ENCODE measurements at regions not wholly inside any gene's neighbourhood (a gene's known extent, or its start where the extent isn't known, plus 50 kb on each side); places are given as distances from the start of the nearest gene placed in this dataset.

DNA sequence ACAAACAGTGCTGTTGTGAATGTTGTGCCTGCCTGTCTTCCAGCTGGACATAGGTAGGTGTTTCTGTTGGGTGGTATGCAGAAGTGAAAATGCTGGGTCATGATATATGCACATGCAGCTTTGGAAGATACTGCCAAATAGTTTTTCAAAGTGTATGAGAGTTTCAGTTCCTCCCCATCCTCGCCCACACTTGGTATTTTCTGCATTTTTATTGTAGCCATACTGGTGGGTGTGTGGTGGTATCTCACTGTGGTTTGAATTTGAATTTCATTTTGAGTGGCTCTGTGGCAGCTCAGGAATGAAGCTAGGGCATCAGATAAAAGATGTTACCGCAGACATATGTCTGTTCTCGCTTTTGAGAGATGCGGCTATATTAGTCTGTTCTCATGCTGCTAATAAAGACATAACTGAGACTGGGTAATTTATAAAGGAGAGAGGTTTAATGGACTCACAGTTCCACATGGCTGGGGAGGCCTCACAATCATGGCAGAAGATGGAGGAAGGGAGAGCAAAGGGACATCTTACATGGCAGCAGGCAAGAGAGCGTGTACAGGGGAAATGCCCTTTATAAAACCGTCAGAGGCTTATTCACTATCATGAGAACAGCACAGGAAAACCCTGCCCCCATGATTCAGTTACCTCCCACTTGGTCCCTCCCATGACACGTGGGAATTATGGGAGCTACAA, 183.1 kb downstream of the CAND1 start (continued):
- TF ChIP-seq, protein P1, sequence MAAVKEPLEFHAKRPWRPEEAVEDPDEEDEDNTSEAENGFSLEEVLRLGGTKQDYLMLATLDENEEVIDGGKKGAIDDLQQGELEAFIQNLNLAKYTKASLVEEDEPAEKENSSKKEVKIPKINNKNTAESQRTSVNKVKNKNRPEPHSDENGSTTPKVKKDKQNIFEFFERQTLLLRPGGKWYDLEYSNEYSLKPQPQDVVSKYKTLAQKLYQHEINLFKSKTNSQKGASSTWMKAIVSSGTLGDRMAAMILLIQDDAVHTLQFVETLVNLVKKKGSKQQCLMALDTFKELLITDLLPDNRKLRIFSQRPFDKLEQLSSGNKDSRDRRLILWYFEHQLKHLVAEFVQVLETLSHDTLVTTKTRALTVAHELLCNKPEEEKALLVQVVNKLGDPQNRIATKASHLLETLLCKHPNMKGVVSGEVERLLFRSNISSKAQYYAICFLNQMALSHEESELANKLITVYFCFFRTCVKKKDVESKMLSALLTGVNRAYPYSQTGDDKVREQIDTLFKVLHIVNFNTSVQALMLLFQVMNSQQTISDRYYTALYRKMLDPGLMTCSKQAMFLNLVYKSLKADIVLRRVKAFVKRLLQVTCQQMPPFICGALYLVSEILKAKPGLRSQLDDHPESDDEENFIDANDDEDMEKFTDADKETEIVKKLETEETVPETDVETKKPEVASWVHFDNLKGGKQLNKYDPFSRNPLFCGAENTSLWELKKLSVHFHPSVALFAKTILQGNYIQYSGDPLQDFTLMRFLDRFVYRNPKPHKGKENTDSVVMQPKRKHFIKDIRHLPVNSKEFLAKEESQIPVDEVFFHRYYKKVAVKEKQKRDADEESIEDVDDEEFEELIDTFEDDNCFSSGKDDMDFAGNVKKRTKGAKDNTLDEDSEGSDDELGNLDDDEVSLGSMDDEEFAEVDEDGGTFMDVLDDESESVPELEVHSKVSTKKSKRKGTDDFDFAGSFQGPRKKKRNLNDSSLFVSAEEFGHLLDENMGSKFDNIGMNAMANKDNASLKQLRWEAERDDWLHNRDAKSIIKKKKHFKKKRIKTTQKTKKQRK (IDR thresholded peaks at IDR 0.05; ENCODE audit: low read depth, low read length) = no peak
- TF ChIP-seq, protein P2, sequence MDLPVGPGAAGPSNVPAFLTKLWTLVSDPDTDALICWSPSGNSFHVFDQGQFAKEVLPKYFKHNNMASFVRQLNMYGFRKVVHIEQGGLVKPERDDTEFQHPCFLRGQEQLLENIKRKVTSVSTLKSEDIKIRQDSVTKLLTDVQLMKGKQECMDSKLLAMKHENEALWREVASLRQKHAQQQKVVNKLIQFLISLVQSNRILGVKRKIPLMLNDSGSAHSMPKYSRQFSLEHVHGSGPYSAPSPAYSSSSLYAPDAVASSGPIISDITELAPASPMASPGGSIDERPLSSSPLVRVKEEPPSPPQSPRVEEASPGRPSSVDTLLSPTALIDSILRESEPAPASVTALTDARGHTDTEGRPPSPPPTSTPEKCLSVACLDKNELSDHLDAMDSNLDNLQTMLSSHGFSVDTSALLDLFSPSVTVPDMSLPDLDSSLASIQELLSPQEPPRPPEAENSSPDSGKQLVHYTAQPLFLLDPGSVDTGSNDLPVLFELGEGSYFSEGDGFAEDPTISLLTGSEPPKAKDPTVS (IDR thresholded peaks at IDR 0.05; ENCODE audit: low read depth, low read length) = no peak
- TF ChIP-seq SIN3A (IDR thresholded peaks at IDR 0.05; ENCODE audit: low read depth, low read length) (no peak), CBFB (IDR thresholded peaks at IDR 0.05; ENCODE audit: low read depth) (peak; percentile 98), RAD51 (IDR thresholded peaks at IDR 0.05) (peak; percentile 12; the same call in 1 of the 2 replicates), SP1 (IDR thresholded peaks at IDR 0.05; ENCODE audit: low read depth, low read length) (no peak), MEF2B (IDR thresholded peaks at IDR 0.05; ENCODE audit: partially characterized antibody, poor library complexity, severe bottlenecking) (peak; percentile 84), ASH2L (IDR thresholded peaks at IDR 0.05; ENCODE audit: borderline replicate concordance, low read depth) (no peak), POLR2A (IDR thresholded peaks at IDR 0.05; ENCODE audit: low read depth, low read length) (no peak), CREB1 (IDR thresholded peaks at IDR 0.05; ENCODE audit: low read depth) (peak; percentile 64), ZNF384 (IDR thresholded peaks at IDR 0.05; ENCODE audit: borderline replicate concordance, low read depth, low read length) (no peak), SREBF2 (IDR thresholded peaks at IDR 0.05; ENCODE audit: low read length) (no peak), IKZF2 (IDR thresholded peaks at IDR 0.05) (peak; percentile 90 to 91), FOS (IDR thresholded peaks at IDR 0.05; ENCODE audit: borderline replicate concordance, extremely low read depth, insufficient read length) (no peak), SUZ12 (IDR thresholded peaks at IDR 0.05; ENCODE audit: unreplicated experiment) (no peak), TARDBP (IDR thresholded peaks at IDR 0.05; ENCODE audit: borderline replicate concordance) (0 out of 2 replicates have a peak, but pooled peaks have one; percentile 30)
- TF ChIP-seq, protein P3, sequence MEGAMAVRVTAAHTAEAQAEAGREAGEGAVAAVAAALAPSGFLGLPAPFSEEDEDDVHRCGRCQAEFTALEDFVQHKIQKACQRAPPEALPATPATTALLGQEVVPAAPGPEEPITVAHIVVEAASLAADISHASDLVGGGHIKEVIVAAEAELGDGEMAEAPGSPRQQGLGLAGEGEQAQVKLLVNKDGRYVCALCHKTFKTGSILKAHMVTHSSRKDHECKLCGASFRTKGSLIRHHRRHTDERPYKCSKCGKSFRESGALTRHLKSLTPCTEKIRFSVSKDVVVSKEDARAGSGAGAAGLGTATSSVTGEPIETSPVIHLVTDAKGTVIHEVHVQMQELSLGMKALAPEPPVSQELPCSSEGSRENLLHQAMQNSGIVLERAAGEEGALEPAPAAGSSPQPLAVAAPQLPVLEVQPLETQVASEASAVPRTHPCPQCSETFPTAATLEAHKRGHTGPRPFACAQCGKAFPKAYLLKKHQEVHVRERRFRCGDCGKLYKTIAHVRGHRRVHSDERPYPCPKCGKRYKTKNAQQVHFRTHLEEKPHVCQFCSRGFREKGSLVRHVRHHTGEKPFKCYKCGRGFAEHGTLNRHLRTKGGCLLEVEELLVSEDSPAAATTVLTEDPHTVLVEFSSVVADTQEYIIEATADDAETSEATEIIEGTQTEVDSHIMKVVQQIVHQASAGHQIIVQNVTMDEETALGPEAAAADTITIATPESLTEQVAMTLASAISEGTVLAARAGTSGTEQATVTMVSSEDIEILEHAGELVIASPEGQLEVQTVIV (IDR thresholded peaks at IDR 0.05; ENCODE audit: borderline replicate concordance, partially characterized antibody) = no peak
- TF ChIP-seq, protein P4, sequence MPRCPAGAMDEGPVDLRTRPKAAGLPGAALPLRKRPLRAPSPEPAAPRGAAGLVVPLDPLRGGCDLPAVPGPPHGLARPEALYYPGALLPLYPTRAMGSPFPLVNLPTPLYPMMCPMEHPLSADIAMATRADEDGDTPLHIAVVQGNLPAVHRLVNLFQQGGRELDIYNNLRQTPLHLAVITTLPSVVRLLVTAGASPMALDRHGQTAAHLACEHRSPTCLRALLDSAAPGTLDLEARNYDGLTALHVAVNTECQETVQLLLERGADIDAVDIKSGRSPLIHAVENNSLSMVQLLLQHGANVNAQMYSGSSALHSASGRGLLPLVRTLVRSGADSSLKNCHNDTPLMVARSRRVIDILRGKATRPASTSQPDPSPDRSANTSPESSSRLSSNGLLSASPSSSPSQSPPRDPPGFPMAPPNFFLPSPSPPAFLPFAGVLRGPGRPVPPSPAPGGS (IDR thresholded peaks at IDR 0.05; ENCODE audit: borderline replicate concordance, insufficient read depth, low read depth, low read length, poor library complexity, severe bottlenecking) = peak; percentile 88
- TF ChIP-seq, protein P5, sequence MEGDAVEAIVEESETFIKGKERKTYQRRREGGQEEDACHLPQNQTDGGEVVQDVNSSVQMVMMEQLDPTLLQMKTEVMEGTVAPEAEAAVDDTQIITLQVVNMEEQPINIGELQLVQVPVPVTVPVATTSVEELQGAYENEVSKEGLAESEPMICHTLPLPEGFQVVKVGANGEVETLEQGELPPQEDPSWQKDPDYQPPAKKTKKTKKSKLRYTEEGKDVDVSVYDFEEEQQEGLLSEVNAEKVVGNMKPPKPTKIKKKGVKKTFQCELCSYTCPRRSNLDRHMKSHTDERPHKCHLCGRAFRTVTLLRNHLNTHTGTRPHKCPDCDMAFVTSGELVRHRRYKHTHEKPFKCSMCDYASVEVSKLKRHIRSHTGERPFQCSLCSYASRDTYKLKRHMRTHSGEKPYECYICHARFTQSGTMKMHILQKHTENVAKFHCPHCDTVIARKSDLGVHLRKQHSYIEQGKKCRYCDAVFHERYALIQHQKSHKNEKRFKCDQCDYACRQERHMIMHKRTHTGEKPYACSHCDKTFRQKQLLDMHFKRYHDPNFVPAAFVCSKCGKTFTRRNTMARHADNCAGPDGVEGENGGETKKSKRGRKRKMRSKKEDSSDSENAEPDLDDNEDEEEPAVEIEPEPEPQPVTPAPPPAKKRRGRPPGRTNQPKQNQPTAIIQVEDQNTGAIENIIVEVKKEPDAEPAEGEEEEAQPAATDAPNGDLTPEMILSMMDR (IDR thresholded peaks at IDR 0.05 in 2 of 3, conservative IDR thresholded peaks at IDR 0.05 in 1 of 3; ENCODE audit: control insufficient read depth in 2 of 3, extremely low read depth in 1 of 3, insufficient read depth in 1 of 3, low read depth in 3 of 3, low read length in 3 of 3) = no peak

Data from GM12878 (cell line).